ENCODE measurements at regions not wholly inside any gene's neighbourhood (a gene's known extent, or its start where the extent isn't known, plus 50 kb on each side); places are given as distances from the start of the nearest gene placed in this dataset.
A peak's percentile ranks its signal among the peaks of the same experiment; 100 is the strongest.

- H3K27me3 ChIP-seq (ENCODE audit: control insufficient read depth in 2 of 2, insufficient read depth in 2 of 2, low read length in 2 of 2) = no peaks in the 10 kb centered on the region
- no peaks in the 10 kb centered on the region for H4K20me1 ChIP-seq (replicated peaks; ENCODE audit: control insufficient read depth, insufficient read depth, low read length)
- H3K79me2 ChIP-seq (ENCODE audit: control insufficient read depth, insufficient read depth, low read length) = no peaks in the 10 kb centered on the region
- peak in 2 of 4 experiments; percentile 32 to 64 for DNase-seq (ENCODE audit: extremely low read depth in 1 of 4, low spot score in 3 of 4)
- POLR2A ChIA-PET = no interaction called here
- intact Hi-C loops (cut with micrococcal nuclease) = no loop called here
- under 1% methylated on average over 7 of the region's 7 CpGs for WGBS (ENCODE audit: insufficient coverage, low coverage, missing lambda C conversion rate)
- ATAC-seq = peak; percentile 79
- no peak overlapping the region for H3K4me3 ChIP-seq
- FAIRE-seq = peak; percentile 74
- H3K9me1 ChIP-seq (ENCODE audit: control insufficient read depth, insufficient read depth, low read length) = no peaks in the 10 kb centered on the region
- BruUV-seq (replicated peaks) = no TSS peak
- H3K27ac ChIP-seq (ENCODE audit: extremely low read depth, low read depth, low read length) = peak overlapping the region; percentile 50; the same call in 2 of the 3 replicates
- in situ Hi-C loops (cut with MboI) = no loop called here
- H3K36me3 ChIP-seq (ENCODE audit: control insufficient read depth, insufficient read depth, low read length) = no peaks in the 10 kb centered on the region
- peaks cover 6 to 22% of the 10 kb centered on the region in 2 experiments; a peak in 4 of 5 replicates for H3K4me1 ChIP-seq (replicated peaks in 1 of 2; ENCODE audit: control insufficient read depth in 2 of 2, insufficient read depth in 2 of 2, low read length in 2 of 2)
- no peaks in the 10 kb centered on the region for H3K9me3 ChIP-seq (replicated peaks; ENCODE audit: control insufficient read depth, insufficient read depth, low read depth, low read length)
- peak overlapping the region in 1 of 2 experiments; percentile 63; a peak in 1 of 4 replicates for H3K9ac ChIP-seq (ENCODE audit: insufficient read depth in 1 of 2, low read depth in 2 of 2, low read length in 2 of 2)
- H2AFZ ChIP-seq (ENCODE audit: low read depth, low read length) = peak overlapping the region; percentile 71
- H3K4me2 ChIP-seq (ENCODE audit: insufficient read depth, low read length) = peak overlapping the region; percentile 60
- CTCF ChIA-PET (ENCODE audit: low intra/inter-chr PET ratio) = no interaction called here
- no peak for TF ChIP-seq ZNF79 (CRISPR knock-in tag; IDR thresholded peaks at IDR 0.05; ENCODE audit: low read depth)
- TF ChIP-seq ZNF785 (CRISPR knock-in tag; IDR thresholded peaks at IDR 0.05) = no peak
- 0 out of 2 replicates have a peak, but pooled peaks have one; percentile 6 for TF ChIP-seq MEF2A (IDR thresholded peaks at IDR 0.05; ENCODE audit: control insufficient read depth, low read depth, low read length)
- no peak for TF ChIP-seq PREB (CRISPR knock-in tag; IDR thresholded peaks at IDR 0.05)
- peak; percentile 22; the same call in 1 of the 2 replicates for TF ChIP-seq MYBL2 (IDR thresholded peaks at IDR 0.05; ENCODE audit: low read depth)
- TF ChIP-seq MYBL2 (CRISPR knock-in tag; IDR thresholded peaks at IDR 0.05; ENCODE audit: borderline replicate concordance) = no peak
- no peak for TF ChIP-seq ILK (tag; IDR thresholded peaks at IDR 0.05; ENCODE audit: borderline replicate concordance, low read depth)
- TF ChIP-seq CREBBP (IDR thresholded peaks at IDR 0.05; ENCODE audit: low read depth, low read length) = no peak
- no peak for TF ChIP-seq RBM17 (IDR thresholded peaks at IDR 0.05; ENCODE audit: borderline replicate concordance, low read depth, low read length)
- TF ChIP-seq ZNF668 (CRISPR knock-in tag; IDR thresholded peaks at IDR 0.05) = no peak
- no peak for TF ChIP-seq MCM3 (IDR thresholded peaks at IDR 0.05)
- TF ChIP-seq NFE2 (IDR thresholded peaks at IDR 0.05; ENCODE audit: low read depth) = peak; percentile 63
- TF ChIP-seq GATA2 (CRISPR knock-in tag; IDR thresholded peaks at IDR 0.05) = peak; percentile 64; the same call in 1 of the 2 replicates
- no peak for TF ChIP-seq KDM4B (IDR thresholded peaks at IDR 0.05; ENCODE audit: borderline replicate concordance in 2 of 2, low read depth in 1 of 2)
- no peak for TF ChIP-seq NKRF (IDR thresholded peaks at IDR 0.05; ENCODE audit: borderline replicate concordance)
- TF ChIP-seq ZNF277 (CRISPR knock-in tag; IDR thresholded peaks at IDR 0.05; ENCODE audit: borderline replicate concordance) = no peak
- no peak for TF ChIP-seq SNRNP70 (optimal IDR thresholded peaks at IDR 0.05; ENCODE audit: low read depth, low read length)
- TF ChIP-seq POU5F1 (IDR thresholded peaks at IDR 0.05; ENCODE audit: borderline replicate concordance, low read depth, low read length, partially characterized antibody) = no peak
Measured at GRCh38 chr5:56763711-56764466, 51.5 kb upstream of the MAP3K1 start.

All from K562 (cell line).